ENCODE measurements at regions not wholly inside any gene's neighbourhood (a gene's known extent, or its start where the extent isn't known, plus 50 kb on each side); places are given as distances from the start of the nearest gene placed in this dataset.

GRCh38 chrX:85499400-85499799 lies 119.9 kb upstream of the POF1B start:
- TF ChIP-seq CTCF (IDR thresholded peaks at IDR 0.05) = no peak
- no peak for TF ChIP-seq TEAD4 (IDR thresholded peaks at IDR 0.05; ENCODE audit: borderline replicate concordance, insufficient read depth)
- no peak for TF ChIP-seq EP300 (IDR thresholded peaks at IDR 0.05; ENCODE audit: borderline replicate concordance in 1 of 2, low read depth in 1 of 2, low read length in 1 of 2)
- no peak for TF ChIP-seq MXI1 (IDR thresholded peaks at IDR 0.05; ENCODE audit: low read depth, low read length)
- TF ChIP-seq POLR2AphosphoS5 (IDR thresholded peaks at IDR 0.05; ENCODE audit: low read depth, low read length) = no peak
- TF ChIP-seq TAF1 (IDR thresholded peaks at IDR 0.05; ENCODE audit: borderline replicate concordance, low read depth, low read length) = no peak
- no peak for TF ChIP-seq TCF12 (IDR thresholded peaks at IDR 0.05)
- no peak for TF ChIP-seq REST (IDR thresholded peaks at IDR 0.05; ENCODE audit: low read depth, low read length)
- no peak for TF ChIP-seq NRF1 (IDR thresholded peaks at IDR 0.05; ENCODE audit: low read depth, low read length)
- no peak for TF ChIP-seq ELF1 (IDR thresholded peaks at IDR 0.05)
- TF ChIP-seq SMC3 (IDR thresholded peaks at IDR 0.05; ENCODE audit: low read depth, low read length) = no peak
- no peak for TF ChIP-seq MAX (IDR thresholded peaks at IDR 0.05; ENCODE audit: low read depth)
